ENCODE measurements at regions not wholly inside any gene's neighbourhood (a gene's known extent, or its start where the extent isn't known, plus 50 kb on each side); places are given as distances from the start of the nearest gene placed in this dataset.

GRCh38 chr6:166779963-166780683, 153.1 kb upstream of the RPS6KA2 start:
- TF ChIP-seq CTCF (IDR thresholded peaks at IDR 0.05): no peak
- TF ChIP-seq POLR2A (IDR thresholded peaks at IDR 0.05): no peak
